ENCODE measurements at regions not wholly inside any gene's neighbourhood (a gene's known extent, or its start where the extent isn't known, plus 50 kb on each side); places are given as distances from the start of the nearest gene placed in this dataset.

- TF ChIP-seq CTCF (IDR thresholded peaks at IDR 0.05) (no peak), POLR2A (IDR thresholded peaks at IDR 0.05) (no peak)
Observed at GRCh38 chr13:105035092-105035491, 1500.4 kb downstream of the EFNB2 start.
